ENCODE measurements at regions not wholly inside any gene's neighbourhood (a gene's known extent, or its start where the extent isn't known, plus 50 kb on each side); places are given as distances from the start of the nearest gene placed in this dataset.

DNA sequence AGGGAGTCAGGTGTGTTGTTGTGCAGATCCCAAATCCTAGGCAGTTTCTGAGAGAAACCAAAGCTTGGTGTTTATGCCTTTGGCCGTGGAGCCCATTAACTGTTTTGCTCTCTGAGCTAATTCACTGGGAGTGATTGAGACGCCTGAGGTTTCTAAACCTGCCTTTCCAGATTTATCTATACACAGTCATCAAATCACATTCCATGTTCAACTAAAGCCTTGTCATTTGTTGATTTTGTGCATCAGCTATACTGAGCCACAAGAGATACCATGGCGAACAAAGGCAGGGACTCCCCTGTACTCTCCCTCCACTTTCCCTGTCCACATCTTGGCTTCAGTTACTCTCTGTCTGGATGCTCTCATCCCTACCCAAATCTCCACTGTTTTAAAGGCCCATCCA is 229.7 kb upstream of the PMEPA1 start:
- TF ChIP-seq POLR2A (IDR thresholded peaks at IDR 0.05) (no peak), CTCF (IDR thresholded peaks at IDR 0.05) (no peak), EP300 (IDR thresholded peaks at IDR 0.05) (no peak)
- no peaks in the 10 kb centered on the region for H3K27me3 ChIP-seq
- H3K9me3 ChIP-seq, result no peaks in the 10 kb centered on the region
- H3K4me1 ChIP-seq, result peaks cover 0 to 3% (median 0%) of the 10 kb centered on the region in 4 donors
- no peak overlapping the region for H3K27ac ChIP-seq
- WGBS, 2 donors, result 92 to 94% methylated on average over 3 of the region's 3 CpGs
- H3K4me3 ChIP-seq, result no peak overlapping the region
- no peak for DNase-seq (ENCODE audit: low spot score in 2 of 2)
- H3K36me3 ChIP-seq, result no peaks in the 10 kb centered on the region

DNA sequence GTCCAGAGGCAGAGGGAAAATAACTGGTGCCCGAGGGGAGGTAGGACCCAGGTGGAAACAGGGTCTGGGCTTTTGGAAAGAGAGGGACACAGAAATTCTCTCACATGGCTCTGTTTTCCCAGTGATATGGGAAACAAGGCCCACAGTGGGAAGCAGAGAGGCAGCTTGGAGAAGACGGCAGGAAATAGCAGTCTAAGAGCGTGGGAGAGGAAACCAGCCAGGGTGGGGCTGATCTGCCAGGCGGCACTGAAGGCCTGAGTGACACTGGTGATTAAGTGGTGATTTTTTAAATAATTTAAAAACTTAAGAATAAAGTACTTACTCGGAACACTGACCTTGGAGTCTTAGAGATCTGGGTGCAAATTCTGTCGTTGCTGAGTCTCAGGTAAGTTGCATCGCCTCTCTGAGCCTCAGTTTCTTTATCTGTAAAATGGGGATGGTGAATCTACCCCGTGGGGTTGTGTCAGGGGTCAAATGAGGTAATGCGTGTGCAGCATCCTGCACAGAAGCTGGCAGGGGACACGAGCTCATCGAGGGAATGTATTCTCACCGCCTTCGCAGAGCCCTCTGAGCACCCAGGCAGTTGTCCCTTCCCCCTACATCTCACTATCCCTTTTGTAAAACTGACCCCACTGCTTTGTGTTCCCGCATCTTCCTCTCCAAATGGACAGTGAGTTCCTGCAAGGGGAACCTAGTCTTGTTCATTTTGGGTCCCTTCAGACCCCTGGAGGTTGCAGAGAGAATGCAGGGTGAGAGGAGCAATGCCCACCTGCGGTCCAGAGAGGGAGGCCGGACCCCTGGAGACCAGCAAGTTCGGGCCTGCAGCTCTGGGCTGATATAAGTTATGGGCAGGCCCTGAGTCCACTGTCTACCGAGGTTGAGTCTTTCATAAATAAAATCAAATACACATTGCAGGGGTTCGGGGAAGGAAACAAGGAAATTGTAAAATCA is 228.6 kb upstream of the PMEPA1 start:
- WGBS, 2 donors, result 69 to 73% methylated on average over 19 of the region's 19 CpGs
- H3K4me3 ChIP-seq, result no peak overlapping the region
- no peaks in the 10 kb centered on the region for H3K36me3 ChIP-seq
- H3K9me3 ChIP-seq, result no peaks in the 10 kb centered on the region
- no peaks in the 10 kb centered on the region for H3K27me3 ChIP-seq
- no peak for DNase-seq (ENCODE audit: low spot score in 2 of 2)
- peaks cover 0 to 3% (median 0%) of the 10 kb centered on the region in 4 donors for H3K4me1 ChIP-seq
- H3K27ac ChIP-seq, result no peak overlapping the region
- TF ChIP-seq CTCF (IDR thresholded peaks at IDR 0.05) (no peak), POLR2A (IDR thresholded peaks at IDR 0.05) (no peak), EP300 (IDR thresholded peaks at IDR 0.05) (no peak)

GRCh38 chr20:57936636-57937385 is 227.0 kb upstream of the PMEPA1 start:
- Histone ChIP-seq H3K27me3 (no peaks in the 10 kb centered on the region), H3K9me3 (no peaks in the 10 kb centered on the region), H3K4me1 (peaks cover 0 to 3% (median 0%) of the 10 kb centered on the region in 4 donors), H3K4me3 (no peak overlapping the region), H3K36me3 (no peaks in the 10 kb centered on the region), H3K27ac (no peak overlapping the region)
- no peak for TF ChIP-seq CTCF (IDR thresholded peaks at IDR 0.05)
- TF ChIP-seq POLR2A (IDR thresholded peaks at IDR 0.05), result no peak
- no peak for TF ChIP-seq EP300 (IDR thresholded peaks at IDR 0.05)
- WGBS, 2 donors, result 87 to 90% methylated on average over 6 of the region's 6 CpGs
- DNase-seq (ENCODE audit: low spot score in 2 of 2), result no peak

DNA sequence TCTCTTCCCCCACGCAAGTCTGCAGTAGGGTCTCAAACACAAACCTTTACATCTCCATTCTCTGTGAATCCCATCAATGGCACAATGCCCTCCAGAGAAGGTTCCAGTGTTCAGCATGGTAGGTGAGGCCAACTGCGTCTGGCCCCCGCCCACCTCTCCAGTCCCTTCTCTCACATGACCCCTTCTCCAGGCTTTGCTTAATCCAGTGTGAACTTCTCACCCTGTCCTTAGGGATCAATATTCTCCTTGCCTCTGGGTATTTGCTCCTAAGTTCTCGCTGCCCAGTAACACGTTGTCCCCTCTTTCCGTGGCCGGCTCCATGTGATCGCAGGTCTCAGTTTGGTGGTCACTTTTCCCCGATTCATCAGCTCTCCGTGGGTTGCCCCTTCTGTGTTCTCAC is 225.1 kb upstream of the PMEPA1 start:
- 87 to 88% methylated on average over 10 of the region's 10 CpGs for WGBS, 2 donors
- DNase-seq (ENCODE audit: low spot score in 2 of 2), result no peak

More for the DNA sequence above, 225.1 kb upstream of the PMEPA1 start:
- Histone ChIP-seq H3K4me1 (peaks cover 0 to 6% (median 0%) of the 10 kb centered on the region in 4 donors), H3K27ac (no peak overlapping the region), H3K27me3 (no peaks in the 10 kb centered on the region), H3K9me3 (no peaks in the 10 kb centered on the region), H3K36me3 (no peaks in the 10 kb centered on the region), H3K4me3 (no peak overlapping the region)
- TF ChIP-seq CTCF (IDR thresholded peaks at IDR 0.05) (no peak), POLR2A (IDR thresholded peaks at IDR 0.05) (no peak), EP300 (IDR thresholded peaks at IDR 0.05) (no peak)

Measured in tibial nerve (tissue), 4 donors.